ENCODE measurements at regions not wholly inside any gene's neighbourhood (a gene's known extent, or its start where the extent isn't known, plus 50 kb on each side); places are given as distances from the start of the nearest gene placed in this dataset.

DNA sequence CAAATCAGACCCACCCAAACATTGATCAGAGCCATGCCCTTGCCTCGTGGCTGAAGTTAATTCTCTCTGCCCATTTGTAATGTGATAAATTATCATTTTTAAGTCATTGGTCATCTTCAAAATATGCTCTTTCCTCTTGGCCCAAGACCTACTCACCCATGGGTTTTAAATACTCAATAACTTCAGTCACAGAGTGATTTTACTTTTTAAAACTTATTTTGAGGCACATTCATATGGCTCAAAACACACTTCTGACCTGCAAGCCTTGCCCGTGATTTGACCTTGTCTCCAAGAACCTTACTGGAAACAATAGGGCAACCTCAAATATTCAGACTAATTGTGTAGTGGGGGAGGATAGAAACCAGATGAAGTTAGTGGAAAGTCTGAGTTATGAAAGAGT is 176.2 kb upstream of the LNX1 start:
- no peak for TF ChIP-seq CTCF (IDR thresholded peaks at IDR 0.05; ENCODE audit: borderline replicate concordance, control extremely low read depth, extremely low read depth, insufficient read depth, missing control alignments)
- in situ Hi-C loops (cut with MboI; ENCODE audit: low sequenced_read_pairs, unreplicated experiment) = no loop called here
- no peak for DNase-seq (ENCODE audit: low spot score)

DNA sequence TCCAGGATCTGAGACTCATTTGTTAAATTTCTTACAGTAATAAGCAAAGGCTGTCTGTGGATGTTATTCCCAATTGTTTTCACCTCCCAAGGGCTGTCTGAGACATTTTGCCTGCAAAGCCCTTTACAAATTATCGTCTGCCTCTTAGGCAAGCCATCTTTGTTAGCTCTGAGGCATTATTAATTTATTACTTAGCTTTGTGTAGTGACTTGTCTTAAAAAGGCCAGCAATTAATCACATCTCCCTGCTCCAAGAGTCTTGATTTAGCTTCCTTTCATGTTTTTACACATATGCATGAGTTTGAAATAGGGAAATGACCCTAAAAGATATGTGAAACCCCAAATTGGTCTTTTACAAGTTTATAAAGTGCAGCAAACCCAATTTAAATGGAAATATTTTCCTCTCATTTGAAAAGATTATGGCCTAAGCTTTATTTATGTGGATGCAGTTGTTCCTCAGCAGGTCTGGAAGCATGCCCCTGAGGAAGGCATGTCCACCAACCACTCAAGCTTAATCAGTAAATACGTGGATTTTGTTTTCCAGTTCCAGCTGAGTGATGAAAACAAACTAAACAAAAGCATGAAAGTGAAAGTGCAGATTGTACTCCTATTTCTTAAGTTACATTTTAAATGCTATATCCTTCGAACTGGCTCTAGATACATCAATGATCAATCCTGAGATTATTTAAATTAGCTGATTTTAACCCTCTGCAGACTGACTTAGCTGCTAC is 173.6 kb upstream of the LNX1 start:
- no peak for TF ChIP-seq CTCF (IDR thresholded peaks at IDR 0.05; ENCODE audit: borderline replicate concordance, control extremely low read depth, extremely low read depth, insufficient read depth, missing control alignments)
- DNase-seq (ENCODE audit: low spot score) = no peak
- in situ Hi-C loops (cut with MboI; ENCODE audit: low sequenced_read_pairs, unreplicated experiment) = no loop called here

DNA sequence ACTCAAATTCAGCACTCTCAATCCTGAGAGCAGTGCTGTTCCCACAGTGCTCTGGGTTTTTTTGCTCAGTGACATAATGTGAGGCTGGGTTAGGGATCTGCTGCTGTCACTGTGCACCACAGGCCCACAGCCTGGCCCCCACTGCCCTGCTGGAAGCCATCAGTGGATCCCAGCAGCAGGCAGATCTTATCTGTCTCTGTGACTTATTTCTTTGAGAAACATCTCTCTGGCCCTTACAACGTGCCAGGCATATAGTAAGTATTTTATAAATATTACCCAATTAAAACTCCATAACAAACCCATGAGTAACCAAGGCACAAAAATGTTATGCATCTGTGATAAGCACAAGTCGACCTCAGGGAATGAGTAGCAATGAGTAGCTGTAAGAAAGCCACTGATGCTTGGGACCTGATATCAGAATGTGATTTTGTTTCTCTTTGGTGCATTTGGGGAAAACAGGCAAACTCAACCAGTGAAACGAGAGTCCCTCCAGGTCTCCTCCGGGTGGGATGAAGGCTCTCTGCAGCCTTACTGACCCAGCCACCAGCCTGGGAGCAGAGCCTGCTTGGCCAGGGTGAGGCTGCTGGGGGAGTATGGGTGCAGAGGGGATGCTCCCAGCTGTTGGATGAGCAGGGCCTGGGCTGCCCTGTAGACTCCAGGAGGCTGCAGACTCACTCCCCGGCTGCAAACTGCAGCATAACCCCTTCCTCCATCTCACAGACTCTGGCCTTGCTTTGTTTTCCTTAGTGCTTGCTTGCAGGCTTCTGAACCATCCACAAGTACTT is 172.7 kb upstream of the LNX1 start:
- in situ Hi-C loops (cut with MboI; ENCODE audit: low sequenced_read_pairs, unreplicated experiment) = no loop called here
- DNase-seq (ENCODE audit: low spot score) = no peak
- TF ChIP-seq CTCF (IDR thresholded peaks at IDR 0.05; ENCODE audit: borderline replicate concordance, control extremely low read depth, extremely low read depth, insufficient read depth, missing control alignments) = no peak

DNA sequence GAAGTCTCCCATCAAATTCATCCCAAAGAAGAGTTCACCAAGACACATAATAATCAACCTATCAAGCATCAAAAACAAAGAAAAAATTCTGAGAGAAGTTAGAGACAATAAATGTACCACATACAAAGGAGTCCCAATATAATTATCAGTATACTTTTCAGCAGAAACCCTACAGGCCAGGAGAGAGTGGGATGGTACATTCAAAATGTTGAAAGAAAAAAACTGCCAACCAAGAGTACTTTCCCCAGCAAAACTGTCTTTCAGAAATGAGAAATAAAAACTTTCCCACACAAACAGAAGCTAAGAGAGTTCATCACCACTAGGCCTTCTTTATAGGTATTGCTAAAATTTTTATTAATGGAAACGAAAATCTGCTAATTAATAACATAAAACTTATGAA is 164.4 kb upstream of the LNX1 start:
- no peak for DNase-seq (ENCODE audit: low spot score)
- in situ Hi-C loops (cut with MboI; ENCODE audit: low sequenced_read_pairs, unreplicated experiment) = no loop called here
- TF ChIP-seq CTCF (IDR thresholded peaks at IDR 0.05; ENCODE audit: borderline replicate concordance, control extremely low read depth, extremely low read depth, insufficient read depth, missing control alignments) = no peak

GRCh38 chr4:53752124-53752523 is 160.8 kb upstream of the LNX1 start:
- in situ Hi-C loops (cut with MboI; ENCODE audit: low sequenced_read_pairs, unreplicated experiment) = no loop called here
- no peak for TF ChIP-seq CTCF (IDR thresholded peaks at IDR 0.05; ENCODE audit: borderline replicate concordance, control extremely low read depth, extremely low read depth, insufficient read depth, missing control alignments)
- no peak for DNase-seq (ENCODE audit: low spot score)

DNA sequence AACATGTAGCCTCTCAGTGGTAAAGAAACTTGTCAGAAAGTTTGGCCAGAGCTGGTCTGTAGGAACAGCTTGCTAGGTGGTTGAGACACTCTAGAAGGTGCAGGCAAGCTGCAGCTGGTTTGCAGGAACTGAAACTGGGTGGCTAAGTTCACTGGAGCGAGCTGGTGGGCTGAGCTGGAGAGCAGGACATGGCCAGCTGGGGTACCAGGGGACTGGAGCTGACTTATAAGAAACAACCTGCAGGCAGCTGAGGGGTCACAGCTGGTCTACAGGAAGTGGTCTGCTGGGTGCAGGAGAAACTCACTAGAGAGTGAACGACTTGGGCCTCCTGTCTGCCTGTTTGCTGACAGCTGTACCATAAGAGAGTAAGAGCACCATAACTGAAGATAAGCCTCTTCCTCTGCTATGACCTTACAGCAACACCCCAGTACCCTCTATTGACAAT is 157.1 kb upstream of the LNX1 start:
- in situ Hi-C loops (cut with MboI; ENCODE audit: low sequenced_read_pairs, unreplicated experiment) = no loop called here
- no peak for TF ChIP-seq CTCF (IDR thresholded peaks at IDR 0.05; ENCODE audit: borderline replicate concordance, control extremely low read depth, extremely low read depth, insufficient read depth, missing control alignments)
- DNase-seq (ENCODE audit: low spot score) = peak; percentile 45

All from GM13976 (cell line).